ENCODE measurements at regions not wholly inside any gene's neighbourhood (a gene's known extent, or its start where the extent isn't known, plus 50 kb on each side); places are given as distances from the start of the nearest gene placed in this dataset.

DNA sequence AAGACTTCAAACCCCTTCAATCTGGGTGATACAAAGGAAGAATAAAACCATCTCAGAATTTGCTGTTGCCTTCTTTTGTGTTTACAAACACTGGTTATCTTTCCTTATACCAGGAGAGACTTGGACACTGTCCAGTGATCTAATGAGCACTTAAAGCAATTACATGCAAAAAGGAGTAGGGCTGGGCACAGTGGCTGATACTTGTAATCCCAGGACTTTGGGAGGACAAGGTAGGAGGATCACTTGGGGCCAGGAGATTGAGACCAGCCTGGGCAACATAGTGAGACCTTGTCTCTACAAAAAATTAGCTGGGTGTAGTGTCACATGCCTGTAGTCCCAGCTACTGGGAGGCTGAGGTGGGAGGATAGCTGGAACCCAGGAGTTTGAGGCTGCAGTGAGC lies 95.7 kb upstream of the DRD5 start:
- no peak for TF ChIP-seq POLR2AphosphoS5 (IDR thresholded peaks at IDR 0.05)
- TF ChIP-seq, protein P1, sequence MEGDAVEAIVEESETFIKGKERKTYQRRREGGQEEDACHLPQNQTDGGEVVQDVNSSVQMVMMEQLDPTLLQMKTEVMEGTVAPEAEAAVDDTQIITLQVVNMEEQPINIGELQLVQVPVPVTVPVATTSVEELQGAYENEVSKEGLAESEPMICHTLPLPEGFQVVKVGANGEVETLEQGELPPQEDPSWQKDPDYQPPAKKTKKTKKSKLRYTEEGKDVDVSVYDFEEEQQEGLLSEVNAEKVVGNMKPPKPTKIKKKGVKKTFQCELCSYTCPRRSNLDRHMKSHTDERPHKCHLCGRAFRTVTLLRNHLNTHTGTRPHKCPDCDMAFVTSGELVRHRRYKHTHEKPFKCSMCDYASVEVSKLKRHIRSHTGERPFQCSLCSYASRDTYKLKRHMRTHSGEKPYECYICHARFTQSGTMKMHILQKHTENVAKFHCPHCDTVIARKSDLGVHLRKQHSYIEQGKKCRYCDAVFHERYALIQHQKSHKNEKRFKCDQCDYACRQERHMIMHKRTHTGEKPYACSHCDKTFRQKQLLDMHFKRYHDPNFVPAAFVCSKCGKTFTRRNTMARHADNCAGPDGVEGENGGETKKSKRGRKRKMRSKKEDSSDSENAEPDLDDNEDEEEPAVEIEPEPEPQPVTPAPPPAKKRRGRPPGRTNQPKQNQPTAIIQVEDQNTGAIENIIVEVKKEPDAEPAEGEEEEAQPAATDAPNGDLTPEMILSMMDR (IDR thresholded peaks at IDR 0.05): no peak

Measured in stomach (tissue), 4 donors.